ENCODE measurements at regions not wholly inside any gene's neighbourhood (a gene's known extent, or its start where the extent isn't known, plus 50 kb on each side); places are given as distances from the start of the nearest gene placed in this dataset.
A peak's percentile ranks its signal among the peaks of the same experiment; 100 is the strongest.

DNA sequence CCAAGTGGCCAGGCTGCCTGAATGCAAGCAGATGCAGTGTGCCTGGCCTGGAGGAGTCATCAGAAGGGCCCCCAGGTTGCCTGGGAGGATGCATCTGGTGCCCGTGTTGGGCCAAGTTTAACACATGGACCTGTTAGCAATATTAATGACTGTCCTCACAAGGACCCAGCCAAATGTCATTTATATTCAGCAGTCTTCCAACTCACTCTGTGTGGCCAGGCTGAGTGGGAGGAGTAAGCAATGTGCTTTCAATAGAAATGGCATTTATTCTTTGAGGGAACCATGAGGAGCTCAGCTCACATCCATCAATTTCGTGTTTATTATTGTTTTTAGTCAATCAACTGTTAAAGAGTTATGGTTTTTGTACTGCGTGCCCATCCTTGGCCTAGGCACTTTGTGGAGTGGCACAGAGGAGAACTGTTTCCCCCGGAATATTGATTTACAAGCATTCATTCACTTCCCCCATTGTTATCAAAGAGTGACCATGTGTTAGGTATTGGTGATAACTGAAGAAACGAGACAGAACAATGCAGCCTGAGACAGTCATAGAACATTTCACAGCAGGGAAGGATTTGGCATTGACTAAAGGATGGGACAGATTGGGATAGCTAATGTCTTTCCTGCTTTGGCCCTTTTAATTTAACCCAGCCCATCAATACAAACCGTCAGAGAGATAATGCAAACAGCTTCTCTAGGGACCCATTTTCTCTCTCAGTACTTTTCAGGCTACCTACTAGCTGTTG lies 725.2 kb downstream of the TSN start:
- H3K27me3 ChIP-seq, result no peaks in the 10 kb centered on the region
- H4K20me1 ChIP-seq, result 0 out of 22 replicates have a peak, but pooled peaks cover 0 to 2% (median 0%) of the 10 kb centered on the region in 11 experiments
- H3K4me2 ChIP-seq, result no peak overlapping the region
- H3K4me1 ChIP-seq, result peaks cover 0 to 12% (median 10%) of the 10 kb centered on the region in 10 experiments; a peak in 10 of 20 replicates
- no peaks in the 10 kb centered on the region for H3K9me3 ChIP-seq (replicated peaks in 1 of 11)
- H3K4me3 ChIP-seq, result no peak overlapping the region
- H3K9ac ChIP-seq, result no peak overlapping the region
- H3K27ac ChIP-seq, result peak overlapping the region in 2 of 11 experiments; percentile 2 to 26; a peak in 1 of 22 replicates
- no peaks in the 10 kb centered on the region for H3K36me3 ChIP-seq
- TF ChIP-seq Cebpa-rat (IDR thresholded peaks at IDR 0.05), result no peak

DNA sequence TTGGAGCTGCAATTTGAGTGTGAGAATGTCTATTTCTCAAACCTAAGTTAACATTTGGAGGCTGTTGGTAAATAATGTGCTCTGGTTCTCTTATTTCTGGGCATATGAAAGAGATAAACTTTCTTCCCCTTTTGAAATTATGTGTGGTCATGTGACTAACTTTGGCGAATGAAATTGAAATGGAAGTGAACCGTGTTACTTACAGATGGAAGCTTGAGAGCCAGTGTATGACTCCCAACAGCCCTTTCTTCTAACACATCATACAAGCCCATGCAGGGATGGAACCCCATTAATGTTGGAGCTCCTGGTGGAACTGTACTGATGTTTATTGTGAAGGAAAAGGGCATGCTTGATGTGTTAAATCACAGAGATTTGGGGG lies 725.8 kb downstream of the TSN start:
- peak overlapping the region in 2 of 11 experiments; percentile 2 to 26; a peak in 2 of 22 replicates for H3K27ac ChIP-seq
- peaks cover 0 to 12% (median 10%) of the 10 kb centered on the region in 10 experiments; a peak in 10 of 20 replicates for H3K4me1 ChIP-seq
- H4K20me1 ChIP-seq, result 0 out of 22 replicates have a peak, but pooled peaks cover 0 to 2% (median 0%) of the 10 kb centered on the region in 11 experiments
- no peaks in the 10 kb centered on the region for H3K36me3 ChIP-seq
- H3K4me3 ChIP-seq, result no peak overlapping the region
- TF ChIP-seq Cebpa-rat (IDR thresholded peaks at IDR 0.05), result no peak
- H3K9ac ChIP-seq, result no peak overlapping the region
- H3K27me3 ChIP-seq, result no peaks in the 10 kb centered on the region
- no peaks in the 10 kb centered on the region for H3K9me3 ChIP-seq (replicated peaks in 1 of 11)
- peak overlapping the region in 6 of 11 experiments; percentile 7 to 34 (median 18); a peak in 7 of 22 replicates for H3K4me2 ChIP-seq

- Histone ChIP-seq H3K27me3 (no peaks in the 10 kb centered on the region), H3K36me3 (no peaks in the 10 kb centered on the region), H3K9me3 (replicated peaks in 1 of 11) (no peaks in the 10 kb centered on the region), H3K4me3 (no peak overlapping the region), H3K4me2 (peak overlapping the region in 7 of 11 experiments; percentile 6 to 34 (median 15); a peak in 8 of 22 replicates), H3K4me1 (peaks cover 0 to 12% (median 10%) of the 10 kb centered on the region in 10 experiments; a peak in 10 of 20 replicates), H4K20me1 (0 out of 22 replicates have a peak, but pooled peaks cover 0 to 2% (median 0%) of the 10 kb centered on the region in 11 experiments), H3K9ac (no peak overlapping the region), H3K27ac (peak overlapping the region in 2 of 11 experiments; percentile 2 to 26; a peak in 2 of 22 replicates)
- no peak for TF ChIP-seq Cebpa-rat (IDR thresholded peaks at IDR 0.05)
These were observed 726.3 kb downstream of the TSN start for GRCh38 chr2:122481717-122482116.

- Histone ChIP-seq H3K4me2 (no peak overlapping the region), H3K9ac (no peak overlapping the region), H3K36me3 (no peaks in the 10 kb centered on the region), H3K9me3 (replicated peaks in 1 of 11) (no peaks in the 10 kb centered on the region), H3K4me1 (peaks cover 10 to 28% (median 24%) of the 10 kb centered on the region in 10 experiments), H3K27ac (no peak overlapping the region), H3K4me3 (no peak overlapping the region), H4K20me1 (0 out of 22 replicates have a peak, but pooled peaks cover 0 to 2% (median 0%) of the 10 kb centered on the region in 11 experiments), H3K27me3 (no peaks in the 10 kb centered on the region)
- TF ChIP-seq Cebpa-rat (IDR thresholded peaks at IDR 0.05), result no peak
These were observed 730.6 kb downstream of the TSN start for GRCh38 chr2:122486086-122486485.

- Histone ChIP-seq H4K20me1 (0 out of 22 replicates have a peak, but pooled peaks cover 0 to 2% (median 0%) of the 10 kb centered on the region in 11 experiments), H3K9me3 (replicated peaks in 1 of 11) (no peaks in the 10 kb centered on the region), H3K27ac (no peak overlapping the region), H3K9ac (no peak overlapping the region), H3K36me3 (no peaks in the 10 kb centered on the region), H3K4me1 (peaks cover 18 to 30% (median 26%) of the 10 kb centered on the region in 10 experiments), H3K4me2 (no peak overlapping the region), H3K27me3 (no peaks in the 10 kb centered on the region), H3K4me3 (no peak overlapping the region)
- no peak for TF ChIP-seq Cebpa-rat (IDR thresholded peaks at IDR 0.05)
These were observed 731.4 kb downstream of the TSN start for GRCh38 chr2:122486705-122487415.

- H3K27ac ChIP-seq, result peak overlapping the region in 7 of 11 experiments; percentile 0 to 56 (median 17); a peak in 8 of 22 replicates
- peaks cover 22 to 29% (median 26%) of the 10 kb centered on the region in 10 experiments for H3K4me1 ChIP-seq
- H3K9me3 ChIP-seq (replicated peaks in 1 of 11), result no peaks in the 10 kb centered on the region
- no peak overlapping the region for H3K4me3 ChIP-seq
- TF ChIP-seq Cebpa-rat (IDR thresholded peaks at IDR 0.05), result no peak
- H3K4me2 ChIP-seq, result peak overlapping the region; percentile 69 to 82 (median 74)
- no peaks in the 10 kb centered on the region for H3K36me3 ChIP-seq
- H4K20me1 ChIP-seq, result no peaks in the 10 kb centered on the region
- no peaks in the 10 kb centered on the region for H3K27me3 ChIP-seq
- no peak overlapping the region for H3K9ac ChIP-seq
These were observed 735.6 kb downstream of the TSN start for GRCh38 chr2:122491011-122491410.

- Histone ChIP-seq H3K4me1 (peaks cover 0 to 15% (median 6%) of the 10 kb centered on the region in 10 experiments; a peak in 11 of 20 replicates), H3K36me3 (no peaks in the 10 kb centered on the region), H3K4me3 (no peak overlapping the region), H3K9ac (no peak overlapping the region), H3K9me3 (replicated peaks in 1 of 11) (no peaks in the 10 kb centered on the region), H3K27me3 (no peaks in the 10 kb centered on the region), H4K20me1 (no peaks in the 10 kb centered on the region), H3K4me2 (no peak overlapping the region), H3K27ac (no peak overlapping the region)
- TF ChIP-seq Cebpa-rat (IDR thresholded peaks at IDR 0.05), result no peak
These were observed 745.1 kb downstream of the TSN start for GRCh38 chr2:122500316-122501105.

- TF ChIP-seq Cebpa-rat (IDR thresholded peaks at IDR 0.05), result no peak
- Histone ChIP-seq H3K27me3 (no peaks in the 10 kb centered on the region), H3K4me3 (no peak overlapping the region), H3K36me3 (no peaks in the 10 kb centered on the region), H4K20me1 (no peaks in the 10 kb centered on the region), H3K4me1 (peaks cover 0 to 15% (median 6%) of the 10 kb centered on the region in 10 experiments; a peak in 11 of 20 replicates), H3K4me2 (no peak overlapping the region), H3K27ac (no peak overlapping the region), H3K9me3 (replicated peaks in 1 of 11) (no peaks in the 10 kb centered on the region), H3K9ac (no peak overlapping the region)
These were observed 751.2 kb downstream of the TSN start for GRCh38 chr2:122506620-122507019.

Measured in BLaER1 treated with 17β-estradiol and CSF1 and Interleukin-3, amounts not matched to agents 10 nM and 100 nM (cell line).